ENCODE measurements at regions not wholly inside any gene's neighbourhood (a gene's known extent, or its start where the extent isn't known, plus 50 kb on each side); places are given as distances from the start of the nearest gene placed in this dataset.

DNA sequence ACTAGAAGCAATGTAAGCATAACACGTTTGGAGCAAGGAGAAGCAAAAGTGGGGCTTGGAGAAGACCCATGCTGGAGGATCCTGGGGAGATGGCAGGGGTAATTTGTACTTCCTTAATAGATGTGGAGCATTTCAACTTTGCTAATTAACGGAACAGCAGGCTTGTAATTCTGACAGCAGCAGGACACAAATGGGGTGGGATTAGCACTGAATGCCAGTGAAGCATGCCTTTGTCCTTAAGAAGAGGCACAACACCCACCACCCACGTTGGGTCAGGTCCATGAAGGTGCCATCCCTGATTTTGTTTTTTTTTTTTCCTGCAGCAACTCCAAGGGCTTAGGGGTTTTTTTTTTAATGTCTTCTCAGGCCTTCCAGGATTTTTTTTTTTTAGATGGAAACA lies 231.9 kb upstream of the ROPN1 start:
- H3K4me1 ChIP-seq (replicated peaks; ENCODE audit: insufficient read depth) = no peaks in the 10 kb centered on the region
- TF ChIP-seq, protein P1, sequence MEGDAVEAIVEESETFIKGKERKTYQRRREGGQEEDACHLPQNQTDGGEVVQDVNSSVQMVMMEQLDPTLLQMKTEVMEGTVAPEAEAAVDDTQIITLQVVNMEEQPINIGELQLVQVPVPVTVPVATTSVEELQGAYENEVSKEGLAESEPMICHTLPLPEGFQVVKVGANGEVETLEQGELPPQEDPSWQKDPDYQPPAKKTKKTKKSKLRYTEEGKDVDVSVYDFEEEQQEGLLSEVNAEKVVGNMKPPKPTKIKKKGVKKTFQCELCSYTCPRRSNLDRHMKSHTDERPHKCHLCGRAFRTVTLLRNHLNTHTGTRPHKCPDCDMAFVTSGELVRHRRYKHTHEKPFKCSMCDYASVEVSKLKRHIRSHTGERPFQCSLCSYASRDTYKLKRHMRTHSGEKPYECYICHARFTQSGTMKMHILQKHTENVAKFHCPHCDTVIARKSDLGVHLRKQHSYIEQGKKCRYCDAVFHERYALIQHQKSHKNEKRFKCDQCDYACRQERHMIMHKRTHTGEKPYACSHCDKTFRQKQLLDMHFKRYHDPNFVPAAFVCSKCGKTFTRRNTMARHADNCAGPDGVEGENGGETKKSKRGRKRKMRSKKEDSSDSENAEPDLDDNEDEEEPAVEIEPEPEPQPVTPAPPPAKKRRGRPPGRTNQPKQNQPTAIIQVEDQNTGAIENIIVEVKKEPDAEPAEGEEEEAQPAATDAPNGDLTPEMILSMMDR (conservative IDR thresholded peaks at IDR 0.05) = no peak
- TF ChIP-seq EZH2 (IDR thresholded peaks at IDR 0.05; ENCODE audit: low read depth) = no peak
- BruUV-seq (replicated peaks) = no TSS peak
- H3K9me2 ChIP-seq (ENCODE audit: insufficient read depth) = no peaks in the 10 kb centered on the region
- POLR2A ChIA-PET (ENCODE audit: unreplicated experiment) = no interaction called here
- H3K4me3 ChIP-seq = no peak overlapping the region
- no peaks in the 10 kb centered on the region for H3K9me3 ChIP-seq (ENCODE audit: insufficient read depth, low read depth)
- no peak overlapping the region for H3K27ac ChIP-seq
- H4K20me1 ChIP-seq (ENCODE audit: insufficient read depth) = peaks cover under 1% of the 10 kb centered on the region; the same call in 1 of the 2 replicates
- DNase-seq = no peak
- H3K36me3 ChIP-seq (ENCODE audit: low read depth) = no peaks in the 10 kb centered on the region
- no peak overlapping the region for H2AFZ ChIP-seq
- no peaks in the 10 kb centered on the region for H3F3A ChIP-seq (ENCODE audit: insufficient read depth, low read depth)
- CTCF ChIA-PET = no interaction called here
- intact Hi-C loops (cut with micrococcal nuclease; ENCODE audit: unreplicated experiment) = no loop called here
- H3K79me2 ChIP-seq (ENCODE audit: low read depth) = no peaks in the 10 kb centered on the region
- no peak overlapping the region for H3K4me2 ChIP-seq
- H3K27me3 ChIP-seq (ENCODE audit: insufficient read depth, low read depth) = peaks cover 67% of the 10 kb centered on the region

DNA sequence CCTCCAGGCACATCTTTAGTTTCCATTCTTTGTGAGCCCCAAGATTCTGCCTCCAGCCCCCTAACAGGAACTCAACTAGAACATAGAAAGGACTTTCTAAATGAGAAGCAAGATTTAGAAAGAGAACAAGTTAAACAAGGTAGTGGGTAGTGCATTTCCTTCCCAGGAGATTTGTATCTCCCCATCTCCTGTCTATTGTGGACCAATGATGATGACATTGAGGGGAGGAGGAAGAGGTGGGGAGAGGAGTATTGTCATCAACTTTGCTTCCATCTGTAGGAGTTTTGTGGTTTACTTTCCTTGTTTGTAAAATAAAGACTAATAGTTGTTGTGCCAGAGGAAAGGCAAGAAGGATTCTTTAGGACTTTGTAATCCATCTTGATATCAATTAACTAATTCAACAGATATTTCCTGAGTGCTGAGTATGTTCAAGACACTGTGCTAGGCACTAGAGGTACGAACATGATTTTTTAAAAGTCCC lies 235.3 kb upstream of the ROPN1 start:
- Histone ChIP-seq H3K4me1 (replicated peaks; ENCODE audit: insufficient read depth) (no peaks in the 10 kb centered on the region), H3K36me3 (ENCODE audit: low read depth) (no peaks in the 10 kb centered on the region), H4K20me1 (ENCODE audit: insufficient read depth) (no peaks in the 10 kb centered on the region), H2AFZ (no peak overlapping the region), H3F3A (ENCODE audit: insufficient read depth, low read depth) (no peaks in the 10 kb centered on the region), H3K4me3 (no peak overlapping the region), H3K9me2 (ENCODE audit: insufficient read depth) (no peaks in the 10 kb centered on the region), H3K27me3 (ENCODE audit: insufficient read depth, low read depth) (peaks cover 59% of the 10 kb centered on the region), H3K9me3 (ENCODE audit: insufficient read depth, low read depth) (no peaks in the 10 kb centered on the region), H3K4me2 (no peak overlapping the region), H3K79me2 (ENCODE audit: low read depth) (no peaks in the 10 kb centered on the region), H3K27ac (no peak overlapping the region)
- POLR2A ChIA-PET (ENCODE audit: unreplicated experiment) = no interaction called here
- no peak for DNase-seq
- TF ChIP-seq EZH2 (IDR thresholded peaks at IDR 0.05; ENCODE audit: low read depth) = no peak
- TF ChIP-seq, protein P1 (conservative IDR thresholded peaks at IDR 0.05) = no peak
- BruUV-seq (replicated peaks) = no TSS peak
- CTCF ChIA-PET = no interaction called here
- intact Hi-C loops (cut with micrococcal nuclease; ENCODE audit: unreplicated experiment) = no loop called here

DNA sequence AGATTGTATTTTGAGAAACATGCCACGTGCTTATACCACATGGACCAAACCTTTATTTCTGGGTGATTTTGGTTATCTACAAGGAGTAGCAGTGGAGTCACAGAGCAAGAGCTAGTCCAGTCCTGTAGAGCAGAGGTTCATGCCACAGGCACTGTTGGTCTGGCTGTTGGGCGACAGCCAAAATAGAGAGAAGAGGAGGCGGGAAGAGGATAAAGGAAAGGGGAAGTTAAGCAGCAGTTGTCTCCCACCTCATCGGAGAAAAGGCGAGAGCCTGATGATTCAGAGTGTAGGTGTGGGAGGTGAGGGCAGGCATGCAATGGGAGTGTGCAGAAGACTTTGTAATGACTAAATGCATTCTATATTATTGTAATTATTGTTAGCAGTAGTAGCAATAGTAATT lies 237.5 kb upstream of the ROPN1 start:
- no peaks in the 10 kb centered on the region for H3K36me3 ChIP-seq (ENCODE audit: low read depth)
- no peaks in the 10 kb centered on the region for H3K9me2 ChIP-seq (ENCODE audit: insufficient read depth)
- no peaks in the 10 kb centered on the region for H3F3A ChIP-seq (ENCODE audit: insufficient read depth, low read depth)
- CTCF ChIA-PET = no interaction called here
- no peak overlapping the region for H3K27ac ChIP-seq
- no peak overlapping the region for H2AFZ ChIP-seq
- no peak for DNase-seq
- H3K79me2 ChIP-seq (ENCODE audit: low read depth) = no peaks in the 10 kb centered on the region
- no peak overlapping the region for H3K4me2 ChIP-seq
- BruUV-seq (replicated peaks) = no TSS peak
- intact Hi-C loops (cut with micrococcal nuclease; ENCODE audit: unreplicated experiment) = no loop called here
- no peaks in the 10 kb centered on the region for H3K9me3 ChIP-seq (ENCODE audit: insufficient read depth, low read depth)
- H3K4me3 ChIP-seq = no peak overlapping the region
- no peak for TF ChIP-seq EZH2 (IDR thresholded peaks at IDR 0.05; ENCODE audit: low read depth)
- TF ChIP-seq, protein P1 (conservative IDR thresholded peaks at IDR 0.05) = no peak
- POLR2A ChIA-PET (ENCODE audit: unreplicated experiment) = no interaction called here
- H3K4me1 ChIP-seq (replicated peaks; ENCODE audit: insufficient read depth) = no peaks in the 10 kb centered on the region
- H4K20me1 ChIP-seq (ENCODE audit: insufficient read depth) = no peaks in the 10 kb centered on the region
- H3K27me3 ChIP-seq (ENCODE audit: insufficient read depth, low read depth) = peaks cover 56% of the 10 kb centered on the region
